ENCODE measurements at regions not wholly inside any gene's neighbourhood (a gene's known extent, or its start where the extent isn't known, plus 50 kb on each side); places are given as distances from the start of the nearest gene placed in this dataset.
"Not testable (repeated sequence)": the region's sequence is repeated elsewhere in the genome, so short reads cannot be mapped to it uniquely, and the experiment has no call there.

- Mint-ChIP-seq H3K27me3 (ENCODE audit: low read depth) (no peaks in the 10 kb centered on the region), H3K4me3 (ENCODE audit: low read depth) (no peak overlapping the region), H3K4me1 (ENCODE audit: low read depth) (no peaks in the 10 kb centered on the region), H3K36me3 (ENCODE audit: low read depth) (no peaks in the 10 kb centered on the region), H3K9me3 (no peaks in the 10 kb centered on the region), H3K27ac (no peak overlapping the region)
- DNase-seq (ENCODE audit: low spot score), result no peak
- intact Hi-C loops (cut with micrococcal nuclease), result no loop called here
These were observed 121.9 kb downstream of the GJA1 start for GRCh38 chr6:121557146-121557940.

DNA sequence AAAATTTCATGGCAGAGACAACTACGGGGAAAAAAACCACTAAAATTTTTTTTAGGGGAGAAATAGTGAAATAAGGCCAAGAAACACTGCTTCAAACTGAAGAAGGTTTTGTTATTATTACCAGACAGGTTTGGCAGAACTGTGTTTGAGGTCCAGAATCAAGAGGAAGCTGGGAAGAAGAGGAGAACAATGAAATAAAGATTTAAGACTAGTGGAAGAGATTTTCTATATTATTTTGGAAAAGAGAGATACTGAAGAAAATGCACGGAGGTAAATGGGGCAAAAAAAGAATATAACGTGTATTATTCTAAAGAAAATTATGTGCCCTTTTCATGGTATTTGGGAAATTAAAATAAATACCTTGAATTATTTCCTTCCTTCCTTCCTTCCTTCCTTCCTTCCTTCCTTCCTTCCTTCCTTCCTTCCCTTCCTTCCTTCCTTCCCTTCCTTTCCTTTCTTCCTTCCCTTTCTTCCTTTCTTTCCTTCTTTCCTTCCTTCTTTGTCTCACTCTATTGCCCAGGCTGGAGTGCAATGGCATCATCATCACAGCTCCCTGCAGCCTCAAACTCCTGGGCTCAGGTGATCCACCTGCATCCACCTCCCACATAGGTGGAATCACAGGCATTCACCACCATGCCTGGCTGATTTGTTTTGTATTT lies 124.3 kb downstream of the GJA1 start:
- Mint-ChIP-seq H3K9me3 (peaks cover 9% of the 10 kb centered on the region), H3K27ac (no peak overlapping the region), H3K4me3 (ENCODE audit: low read depth) (no peak overlapping the region), H3K27me3 (ENCODE audit: low read depth) (no peaks in the 10 kb centered on the region), H3K4me1 (ENCODE audit: low read depth) (no peaks in the 10 kb centered on the region), H3K36me3 (ENCODE audit: low read depth) (no peaks in the 10 kb centered on the region)
- DNase-seq (ENCODE audit: low spot score), result no peak
- intact Hi-C loops (cut with micrococcal nuclease), result no loop called here

- intact Hi-C loops (cut with micrococcal nuclease), result no loop called here
- H3K27ac Mint-ChIP-seq, result no peak overlapping the region
- no peaks in the 10 kb centered on the region for H3K4me1 Mint-ChIP-seq (ENCODE audit: low read depth)
- no peaks in the 10 kb centered on the region for H3K27me3 Mint-ChIP-seq (ENCODE audit: low read depth)
- no peak for DNase-seq (ENCODE audit: low spot score)
- H3K4me3 Mint-ChIP-seq (ENCODE audit: low read depth), result no peak overlapping the region
- H3K9me3 Mint-ChIP-seq, result peaks cover 14% of the 10 kb centered on the region
- H3K36me3 Mint-ChIP-seq (ENCODE audit: low read depth), result no peaks in the 10 kb centered on the region
These were observed 125.0 kb downstream of the GJA1 start for GRCh38 chr6:121560476-121560875.

- no peaks in the 10 kb centered on the region for H3K36me3 Mint-ChIP-seq (ENCODE audit: low read depth)
- no peak overlapping the region for H3K27ac Mint-ChIP-seq
- no peaks in the 10 kb centered on the region for H3K27me3 Mint-ChIP-seq (ENCODE audit: low read depth)
- no peak for DNase-seq (ENCODE audit: low spot score)
- no peak overlapping the region for H3K4me3 Mint-ChIP-seq (ENCODE audit: low read depth)
- peaks cover 14% of the 10 kb centered on the region for H3K9me3 Mint-ChIP-seq
- H3K4me1 Mint-ChIP-seq (ENCODE audit: low read depth), result no peaks in the 10 kb centered on the region
- intact Hi-C loops (cut with micrococcal nuclease), result no loop called here
These were observed 127.8 kb downstream of the GJA1 start for GRCh38 chr6:121563286-121563685.

- H3K9me3 Mint-ChIP-seq, result peaks cover 14% of the 10 kb centered on the region
- DNase-seq (ENCODE audit: low spot score); H3K4me3 Mint-ChIP-seq (ENCODE audit: low read depth); H3K4me1 Mint-ChIP-seq (ENCODE audit: low read depth); H3K27ac Mint-ChIP-seq; H3K36me3 Mint-ChIP-seq (ENCODE audit: low read depth); H3K27me3 Mint-ChIP-seq (ENCODE audit: low read depth); intact Hi-C loops (cut with micrococcal nuclease): not testable (repeated sequence)
These were observed 129.1 kb downstream of the GJA1 start for GRCh38 chr6:121564529-121564928.

DNA sequence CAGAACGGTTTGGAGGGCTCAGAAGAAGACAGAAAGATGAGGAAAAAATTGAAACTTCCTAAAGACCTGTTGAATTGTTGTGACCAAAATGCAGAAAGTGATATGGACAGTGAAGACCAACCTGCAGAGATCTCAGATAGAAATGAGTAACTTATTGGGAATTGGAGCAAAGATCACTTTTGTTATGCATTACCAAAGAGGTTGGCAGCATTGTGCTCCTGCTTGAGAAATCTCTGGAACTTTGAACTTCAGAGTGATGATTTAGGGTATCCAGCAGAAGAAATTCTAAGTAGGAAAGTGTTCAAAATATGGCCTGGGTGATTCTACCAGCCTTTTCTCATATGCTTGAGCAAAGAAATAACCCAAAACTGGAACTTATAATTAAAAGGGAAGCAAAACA lies 136.0 kb downstream of the GJA1 start:
- intact Hi-C loops (cut with micrococcal nuclease), result no loop called here
- Mint-ChIP-seq H3K4me3 (ENCODE audit: low read depth) (no peak overlapping the region), H3K4me1 (ENCODE audit: low read depth) (peaks cover 3% of the 10 kb centered on the region), H3K27ac (no peak overlapping the region), H3K9me3 (peaks cover 9% of the 10 kb centered on the region), H3K27me3 (ENCODE audit: low read depth) (no peaks in the 10 kb centered on the region), H3K36me3 (ENCODE audit: low read depth) (no peaks in the 10 kb centered on the region)
- DNase-seq (ENCODE audit: low spot score), result no peak

GRCh38 chr6:121573481-121573880 lies 138.0 kb downstream of the GJA1 start:
- H3K9me3 Mint-ChIP-seq, result peaks cover 9% of the 10 kb centered on the region
- no peak overlapping the region for H3K4me3 Mint-ChIP-seq (ENCODE audit: low read depth)
- H3K27me3 Mint-ChIP-seq (ENCODE audit: low read depth), result no peaks in the 10 kb centered on the region
- peaks cover 3% of the 10 kb centered on the region for H3K4me1 Mint-ChIP-seq (ENCODE audit: low read depth)
- no peak overlapping the region for H3K27ac Mint-ChIP-seq
- intact Hi-C loops (cut with micrococcal nuclease), result no loop called here
- H3K36me3 Mint-ChIP-seq (ENCODE audit: low read depth), result no peaks in the 10 kb centered on the region
- DNase-seq (ENCODE audit: low spot score), result no peak

- peaks cover 3% of the 10 kb centered on the region for H3K4me1 Mint-ChIP-seq (ENCODE audit: low read depth)
- intact Hi-C loops (cut with micrococcal nuclease), result no loop called here
These were observed 142.8 kb downstream of the GJA1 start for GRCh38 chr6:121578216-121578615.

DNA sequence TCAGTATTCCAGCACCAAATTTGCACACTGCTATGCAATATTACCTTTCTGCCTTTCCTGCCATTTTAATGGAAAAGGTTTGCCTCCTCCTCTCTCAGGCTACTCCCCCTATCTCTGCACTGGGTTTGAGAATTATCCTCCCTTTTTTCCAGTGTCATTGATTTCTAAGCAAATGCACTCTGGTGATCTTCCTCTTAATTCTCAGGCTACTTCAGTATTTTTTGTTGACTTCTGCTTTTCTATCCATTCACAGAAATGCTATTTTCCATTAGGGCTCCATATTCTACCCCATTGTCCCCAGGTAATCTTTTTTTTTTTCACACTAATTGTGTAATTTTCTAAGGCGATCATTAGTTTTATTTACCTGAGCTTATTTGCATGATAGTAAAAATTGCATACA lies 144.0 kb downstream of the GJA1 start:
- no peaks in the 10 kb centered on the region for H3K36me3 Mint-ChIP-seq (ENCODE audit: low read depth)
- no peak for DNase-seq (ENCODE audit: low spot score)
- H3K27me3 Mint-ChIP-seq (ENCODE audit: low read depth), result no peaks in the 10 kb centered on the region
- H3K4me3 Mint-ChIP-seq (ENCODE audit: low read depth), result no peak overlapping the region
- intact Hi-C loops (cut with micrococcal nuclease), result no loop called here
- no peak overlapping the region for H3K27ac Mint-ChIP-seq
- H3K4me1 Mint-ChIP-seq (ENCODE audit: low read depth), result no peaks in the 10 kb centered on the region
- H3K9me3 Mint-ChIP-seq, result no peaks in the 10 kb centered on the region

More at GRCh38 chr6:121578216-121578615, 142.8 kb downstream of the GJA1 start:
- Mint-ChIP-seq H3K4me3 (ENCODE audit: low read depth) (no peak overlapping the region), H3K36me3 (ENCODE audit: low read depth) (no peaks in the 10 kb centered on the region), H3K27me3 (ENCODE audit: low read depth) (no peaks in the 10 kb centered on the region), H3K9me3 (no peaks in the 10 kb centered on the region), H3K27ac (no peak overlapping the region)
- DNase-seq (ENCODE audit: low spot score), result no peak

- H3K4me3 Mint-ChIP-seq (ENCODE audit: low read depth), result no peak overlapping the region
- intact Hi-C loops (cut with micrococcal nuclease), result no loop called here
- no peaks in the 10 kb centered on the region for H3K27me3 Mint-ChIP-seq (ENCODE audit: low read depth)
- H3K4me1 Mint-ChIP-seq (ENCODE audit: low read depth), result no peaks in the 10 kb centered on the region
- no peak for DNase-seq (ENCODE audit: low spot score)
- H3K27ac Mint-ChIP-seq, result no peak overlapping the region
- H3K36me3 Mint-ChIP-seq (ENCODE audit: low read depth), result no peaks in the 10 kb centered on the region
- no peaks in the 10 kb centered on the region for H3K9me3 Mint-ChIP-seq
These were observed 145.9 kb downstream of the GJA1 start for GRCh38 chr6:121581327-121581726.

DNA sequence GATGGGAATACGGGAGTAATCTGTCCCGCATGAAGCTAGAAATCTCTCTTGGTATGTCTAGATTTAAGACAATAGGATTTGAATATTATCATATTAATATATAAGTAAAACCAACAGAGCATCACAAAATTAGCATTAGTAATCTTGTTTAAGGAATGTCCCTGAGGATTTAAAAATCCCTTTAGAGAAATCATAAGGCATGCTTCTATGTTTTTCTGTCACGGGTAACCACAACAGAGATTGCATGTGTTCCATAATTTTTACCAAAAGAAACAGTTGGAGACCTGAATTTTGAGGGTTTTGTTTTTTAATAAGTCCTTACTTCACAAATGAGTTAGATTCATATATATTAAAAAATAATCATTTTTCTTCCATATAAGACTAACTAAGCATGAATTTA lies 146.8 kb downstream of the GJA1 start:
- Mint-ChIP-seq H3K9me3 (no peaks in the 10 kb centered on the region), H3K4me1 (ENCODE audit: low read depth) (no peaks in the 10 kb centered on the region), H3K27ac (no peak overlapping the region), H3K36me3 (ENCODE audit: low read depth) (no peaks in the 10 kb centered on the region), H3K4me3 (ENCODE audit: low read depth) (no peak overlapping the region), H3K27me3 (ENCODE audit: low read depth) (no peaks in the 10 kb centered on the region)
- intact Hi-C loops (cut with micrococcal nuclease), result no loop called here
- no peak for DNase-seq (ENCODE audit: low spot score)

DNA sequence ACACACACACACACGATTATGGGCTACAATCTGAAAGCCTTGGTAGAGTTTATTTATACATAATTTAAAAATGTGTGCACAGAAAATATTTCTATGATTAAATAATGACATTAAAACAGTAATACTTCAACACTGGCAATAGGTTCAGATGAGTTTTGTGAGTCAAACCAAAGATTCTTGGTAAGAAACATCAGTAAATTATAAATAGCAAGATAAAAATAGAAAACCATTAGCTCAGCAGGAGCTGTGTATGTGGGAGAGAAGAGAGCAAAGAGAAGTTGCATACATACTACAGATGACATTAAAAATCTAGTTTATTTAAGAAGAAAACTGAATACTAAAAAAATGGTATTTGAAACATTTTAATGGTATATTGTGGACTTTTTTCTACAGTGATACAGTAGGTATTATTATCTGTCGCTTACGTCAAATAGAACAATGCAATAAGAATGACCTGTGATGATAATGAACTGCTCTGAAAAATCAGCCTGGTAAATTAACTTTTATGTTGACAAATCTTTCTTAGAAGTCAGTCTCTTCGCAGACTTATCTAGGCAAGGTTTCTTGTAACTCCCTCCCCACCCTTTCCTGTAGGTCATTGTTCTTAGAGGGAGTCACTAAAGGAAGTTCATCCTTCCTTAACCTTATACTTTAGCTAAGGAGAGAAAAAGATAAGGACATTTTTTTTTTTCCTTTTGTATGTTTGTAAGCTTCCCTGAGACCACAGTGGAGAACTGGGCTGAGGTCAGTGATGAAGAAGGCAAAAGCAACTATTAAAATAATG lies 149.3 kb downstream of the GJA1 start:
- no peaks in the 10 kb centered on the region for H3K4me1 Mint-ChIP-seq (ENCODE audit: low read depth)
- H3K9me3 Mint-ChIP-seq, result no peaks in the 10 kb centered on the region
- intact Hi-C loops (cut with micrococcal nuclease), result no loop called here
- H3K27ac Mint-ChIP-seq, result no peak overlapping the region
- no peaks in the 10 kb centered on the region for H3K36me3 Mint-ChIP-seq (ENCODE audit: low read depth)
- H3K27me3 Mint-ChIP-seq (ENCODE audit: low read depth), result no peaks in the 10 kb centered on the region
- no peak overlapping the region for H3K4me3 Mint-ChIP-seq (ENCODE audit: low read depth)
- DNase-seq (ENCODE audit: low spot score), result no peak

DNA sequence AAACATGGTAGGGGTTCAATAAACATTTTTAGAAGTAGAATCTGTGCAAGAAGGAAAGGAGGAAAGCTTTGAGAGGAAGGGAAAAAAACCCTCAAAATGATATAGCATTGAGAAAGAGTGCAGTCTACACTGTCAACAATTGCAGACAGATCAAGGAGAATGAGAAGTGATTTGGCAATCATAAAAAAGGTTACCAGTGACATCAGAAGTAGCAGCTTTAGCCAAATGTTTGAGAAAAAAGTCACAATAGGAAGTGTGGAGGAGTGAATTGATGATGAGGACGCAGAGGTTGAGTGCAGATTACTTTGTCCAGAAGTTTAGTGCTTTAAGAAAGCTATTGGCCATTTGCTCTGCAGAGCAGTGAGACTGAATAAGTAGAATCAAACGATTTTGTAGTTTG lies 155.0 kb downstream of the GJA1 start:
- Mint-ChIP-seq H3K27me3 (ENCODE audit: low read depth) (no peaks in the 10 kb centered on the region), H3K4me1 (ENCODE audit: low read depth) (no peaks in the 10 kb centered on the region), H3K36me3 (ENCODE audit: low read depth) (no peaks in the 10 kb centered on the region), H3K27ac (no peak overlapping the region), H3K4me3 (ENCODE audit: low read depth) (no peak overlapping the region), H3K9me3 (no peaks in the 10 kb centered on the region)
- intact Hi-C loops (cut with micrococcal nuclease), result no loop called here
- DNase-seq (ENCODE audit: low spot score), result no peak

Measured in activated T-helper 2 cell treated with anti-CD3 and anti-CD28 coated beads, Interferon-gamma antibody, Interleukin-2, Interleukin-4, amounts not matched to agents 10 μg/mL and 5 μg/mL and 100 μg/mL, durations not matched to agents 14 hours and 24 hours and 36 hours (primary cell).